GM19043 (cell line): ENCODE measurements at regions not wholly inside any gene's neighbourhood (a gene's known extent, or its start where the extent isn't known, plus 50 kb on each side); places are given as distances from the start of the nearest gene placed in this dataset.

Experiments
- ATAC-seq: cut with Tn5 transposase; IDR thresholded peaks from one replicate; pipeline ENCODE4 v1.9.1; 2021; ENCODE audit warnings: low read depth; ENCODE audit not compliant: unreplicated experiment

GRCh38 chr7:142313528-142313927 is 55.7 kb upstream of the PRSS58 start:
- no peak for ATAC-seq

- ATAC-seq: no peak
These were observed 54.0 kb upstream of the PRSS58 start for GRCh38 chr7:142311876-142312275.

- no peak for ATAC-seq
These were observed 51.1 kb upstream of the PRSS58 start for GRCh38 chr7:142308918-142309317.

DNA sequence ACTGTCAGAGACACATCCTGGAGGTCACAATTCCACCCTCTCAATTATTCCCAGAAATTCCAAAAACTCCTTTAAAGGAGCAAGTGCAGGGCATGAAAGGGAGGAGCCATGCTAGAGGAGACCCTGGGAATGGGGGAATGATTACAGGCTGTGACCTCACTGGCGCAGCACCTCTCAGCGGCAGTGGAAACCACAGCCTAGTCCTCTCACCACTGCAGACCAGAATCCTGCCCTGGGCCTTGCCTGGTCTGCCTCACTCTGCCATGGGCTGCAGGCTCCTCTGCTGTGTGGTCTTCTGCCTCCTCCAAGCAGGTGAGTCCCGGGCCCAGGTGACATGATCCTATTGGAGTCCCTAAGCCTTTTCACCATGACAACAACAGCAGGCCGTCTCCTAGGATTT is 50.5 kb upstream of the PRSS58 start:
- no peak for ATAC-seq
